Fibroblast of skin of abdomen (primary cell): ENCODE measurements at regions not wholly inside any gene's neighbourhood (a gene's known extent, or its start where the extent isn't known, plus 50 kb on each side); places are given as distances from the start of the nearest gene placed in this dataset.
"Not testable (repeated sequence)": the region's sequence is repeated elsewhere in the genome, so short reads cannot be mapped to it uniquely, and the experiment has no call there.

Experiments
- DNase-seq: peaks from one replicate; pipeline ENCODE4 v3.0.0-alpha.2; 2013

- no peak for DNase-seq
Measured at GRCh38 chr7:136324073-136324704, 347.0 kb upstream of the MTPN start.

DNA sequence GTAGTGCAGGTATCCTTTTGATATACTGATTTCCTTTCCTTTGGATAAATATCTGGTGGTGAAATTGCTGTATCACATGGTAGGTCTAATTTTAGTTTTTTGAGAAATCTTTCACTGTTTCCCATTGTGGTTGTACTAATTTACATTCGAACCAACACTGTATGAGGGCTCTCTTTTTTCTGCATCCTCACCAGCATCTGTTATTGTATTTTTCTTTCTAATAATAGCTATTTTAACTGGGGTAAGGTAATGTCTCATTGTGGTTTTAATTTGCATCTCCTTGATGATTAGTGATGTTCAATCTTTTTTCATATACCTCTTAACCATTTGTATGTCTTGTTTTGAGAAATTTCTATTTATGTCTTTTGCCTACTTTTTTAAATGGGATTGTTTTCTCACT lies 335.4 kb upstream of the MTPN start:
- no peak for DNase-seq

DNA sequence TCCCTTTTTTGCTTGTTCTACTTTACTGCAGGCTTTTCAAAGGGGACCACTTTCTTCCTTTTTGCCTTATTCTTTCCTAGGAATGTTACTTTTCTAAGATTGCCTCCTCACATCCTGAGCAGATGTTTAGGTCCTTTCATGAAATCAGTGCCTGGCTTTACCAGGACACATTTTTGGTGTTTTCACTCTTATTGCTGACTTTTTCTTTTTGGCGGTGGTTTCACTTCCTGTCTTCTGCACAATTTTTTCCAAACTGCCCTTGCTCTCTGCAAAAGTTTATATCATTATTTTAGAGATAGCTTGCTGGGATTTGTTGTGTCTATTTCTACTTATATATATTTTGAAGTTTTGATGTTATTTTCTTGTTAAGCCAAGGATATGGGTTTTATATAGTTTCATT lies 332.2 kb upstream of the MTPN start:
- no peak for DNase-seq

DNA sequence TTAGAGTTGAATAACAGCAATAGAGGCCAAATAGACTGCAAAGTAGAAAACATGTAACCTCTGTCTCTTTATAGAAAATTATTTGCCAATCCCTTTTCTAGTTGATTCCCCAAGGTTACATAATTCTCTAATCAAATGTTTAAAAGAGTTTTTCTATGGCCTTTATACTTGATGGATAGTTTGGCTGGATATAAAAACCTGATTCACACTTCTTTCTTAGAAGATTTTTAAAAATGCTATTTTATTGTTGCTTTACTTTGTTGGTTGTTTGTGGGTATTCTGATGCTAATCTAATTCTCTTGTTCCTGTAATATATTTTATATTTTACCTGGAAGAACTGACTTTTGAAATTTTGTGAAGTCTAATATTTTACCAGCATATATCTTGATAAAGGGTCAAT lies 331.1 kb upstream of the MTPN start:
- DNase-seq: no peak

- DNase-seq: peak; percentile 16
Measured at GRCh38 chr7:136303162-136303561, 326.0 kb upstream of the MTPN start.

DNA sequence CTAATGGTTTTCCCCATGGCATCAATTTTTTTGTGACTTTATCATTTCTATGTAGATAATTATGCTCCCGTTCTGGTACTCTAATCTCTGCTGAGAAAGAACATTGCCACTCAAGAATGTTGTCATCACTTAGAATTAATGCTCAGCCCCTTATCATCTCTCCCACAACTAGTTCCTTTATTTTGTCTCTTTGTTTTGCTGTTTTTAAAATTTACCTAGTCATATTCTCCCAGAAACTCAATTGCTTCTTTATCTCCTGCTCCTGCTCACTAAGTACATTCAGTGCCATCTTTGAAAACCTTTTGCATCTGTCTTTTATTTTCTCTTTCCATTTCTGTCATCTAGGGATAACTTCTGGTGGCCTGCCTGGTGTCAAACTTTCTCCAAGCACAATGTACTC lies 324.9 kb upstream of the MTPN start:
- DNase-seq: no peak

DNA sequence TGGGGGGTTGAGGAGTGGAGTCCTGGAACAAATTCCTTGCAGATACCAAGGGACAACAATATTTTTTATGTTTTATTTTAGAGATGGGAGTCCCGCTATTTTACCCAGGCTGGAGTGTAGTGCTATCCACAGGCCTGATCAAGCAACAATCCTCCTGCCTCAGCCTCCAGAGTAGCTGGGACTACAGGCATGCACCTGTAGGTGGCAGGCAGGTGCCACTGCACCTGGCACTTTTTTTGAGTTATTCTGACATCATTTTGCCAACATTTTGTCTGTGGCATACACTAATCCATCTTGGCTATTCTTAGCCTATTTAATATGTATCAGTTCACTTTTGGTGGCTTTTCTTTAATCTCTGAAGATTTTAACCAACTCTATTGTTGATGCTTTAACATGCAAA lies 317.8 kb upstream of the MTPN start:
- no peak for DNase-seq

DNA sequence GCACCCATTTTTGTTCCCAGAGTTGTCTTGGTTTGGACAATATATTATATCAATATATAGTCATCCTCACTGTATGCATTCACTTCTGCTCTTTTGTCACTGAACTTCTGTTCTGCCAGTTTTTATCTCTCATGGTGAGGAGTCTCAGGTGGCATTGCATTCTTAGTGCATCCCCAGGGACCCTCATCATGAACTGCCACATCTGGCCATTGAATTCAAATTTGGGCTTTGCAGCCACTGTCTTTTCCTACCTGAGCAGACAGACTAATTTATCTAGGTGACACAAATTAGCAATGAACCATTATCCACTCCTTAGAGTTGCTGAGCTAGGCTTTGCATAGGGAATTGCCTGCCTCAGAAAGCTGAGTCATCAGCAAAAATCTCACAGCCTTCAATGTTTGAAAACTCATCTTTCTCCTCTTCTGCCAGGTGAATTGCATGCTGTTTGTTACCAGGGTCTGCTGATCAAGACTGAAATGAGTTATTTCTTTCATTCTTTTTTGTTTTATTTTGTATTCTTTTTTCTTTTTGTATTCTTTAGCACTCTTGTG lies 316.8 kb upstream of the MTPN start:
- no peak for DNase-seq

DNA sequence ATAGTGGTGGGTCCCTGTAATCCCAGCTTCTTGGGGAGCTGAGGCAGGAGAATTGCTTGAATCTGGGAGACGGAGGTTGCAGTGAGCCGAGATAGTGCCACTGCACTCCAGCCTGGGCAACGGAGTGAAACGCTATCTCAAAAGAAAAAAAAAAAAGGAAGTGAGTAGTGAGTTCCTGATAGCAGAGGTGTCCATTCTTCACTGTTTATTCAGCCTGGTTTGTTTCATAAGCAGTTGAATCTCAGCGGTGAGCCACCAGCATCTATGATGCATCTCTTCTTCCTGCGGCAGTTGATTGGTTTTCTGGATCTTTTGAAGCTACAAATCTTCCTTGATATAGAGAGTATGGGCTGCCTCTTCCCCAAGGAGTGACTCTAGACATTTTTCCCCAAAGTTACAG lies 316.1 kb upstream of the MTPN start:
- DNase-seq: no peak

DNA sequence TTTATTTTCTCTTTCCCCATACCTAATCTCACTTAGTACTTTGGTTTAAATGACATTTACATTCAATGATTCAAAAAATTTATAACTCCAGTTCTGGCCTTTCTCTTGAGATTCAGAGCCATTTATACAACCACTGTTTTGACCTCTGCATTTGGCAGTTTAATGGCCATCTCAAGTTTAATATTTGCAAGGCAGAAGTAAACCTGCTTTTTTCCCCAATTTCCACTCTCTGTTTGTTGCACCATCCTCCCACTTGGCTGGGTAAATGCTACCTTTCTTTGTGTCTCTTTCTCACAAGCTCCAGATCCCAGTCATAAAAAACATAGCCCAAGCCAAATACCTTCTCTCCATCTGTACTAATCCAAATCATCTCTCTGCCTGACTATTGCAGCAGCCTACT lies 315.2 kb upstream of the MTPN start:
- DNase-seq: no peak

- DNase-seq: no peak
Measured at GRCh38 chr7:136290351-136290750, 313.2 kb upstream of the MTPN start.

DNA sequence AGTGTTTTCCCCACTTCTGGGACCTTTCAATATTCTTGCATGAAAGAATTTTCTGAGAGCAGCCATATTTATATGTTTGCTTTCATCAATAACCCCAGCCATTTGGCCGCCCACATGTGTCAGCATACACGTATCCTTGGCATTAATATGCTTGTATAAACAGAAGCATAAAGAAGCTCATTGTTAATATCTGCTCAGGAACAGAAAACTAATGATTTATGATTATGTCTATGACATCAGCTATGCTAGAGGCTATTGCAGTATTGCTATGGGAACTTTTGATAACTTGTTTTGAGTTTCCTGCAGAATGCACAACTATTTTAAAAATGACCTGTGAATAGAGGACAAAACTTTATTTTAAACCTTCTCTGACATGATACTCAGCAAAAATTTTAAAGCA lies 300.9 kb upstream of the MTPN start:
- no peak for DNase-seq

DNA sequence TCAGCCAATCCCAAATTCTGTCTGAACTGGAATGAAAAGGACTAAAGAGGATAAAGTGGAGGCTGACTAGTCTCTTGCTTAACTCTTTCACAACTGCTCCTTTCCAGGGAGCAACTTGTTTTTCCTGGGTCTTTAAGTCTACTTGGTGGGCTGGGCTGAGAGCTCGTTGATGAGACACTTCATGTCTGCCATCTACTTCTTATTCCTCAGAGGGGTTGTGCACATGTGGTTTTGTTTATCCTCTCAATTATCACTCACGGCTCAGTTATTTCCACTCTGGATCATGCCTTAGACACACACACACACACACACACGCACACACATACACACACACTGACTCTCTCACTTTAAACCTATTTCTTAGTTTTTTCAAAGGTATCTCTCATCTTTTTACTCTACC lies 298.6 kb upstream of the MTPN start:
- peak; percentile 45 for DNase-seq

DNA sequence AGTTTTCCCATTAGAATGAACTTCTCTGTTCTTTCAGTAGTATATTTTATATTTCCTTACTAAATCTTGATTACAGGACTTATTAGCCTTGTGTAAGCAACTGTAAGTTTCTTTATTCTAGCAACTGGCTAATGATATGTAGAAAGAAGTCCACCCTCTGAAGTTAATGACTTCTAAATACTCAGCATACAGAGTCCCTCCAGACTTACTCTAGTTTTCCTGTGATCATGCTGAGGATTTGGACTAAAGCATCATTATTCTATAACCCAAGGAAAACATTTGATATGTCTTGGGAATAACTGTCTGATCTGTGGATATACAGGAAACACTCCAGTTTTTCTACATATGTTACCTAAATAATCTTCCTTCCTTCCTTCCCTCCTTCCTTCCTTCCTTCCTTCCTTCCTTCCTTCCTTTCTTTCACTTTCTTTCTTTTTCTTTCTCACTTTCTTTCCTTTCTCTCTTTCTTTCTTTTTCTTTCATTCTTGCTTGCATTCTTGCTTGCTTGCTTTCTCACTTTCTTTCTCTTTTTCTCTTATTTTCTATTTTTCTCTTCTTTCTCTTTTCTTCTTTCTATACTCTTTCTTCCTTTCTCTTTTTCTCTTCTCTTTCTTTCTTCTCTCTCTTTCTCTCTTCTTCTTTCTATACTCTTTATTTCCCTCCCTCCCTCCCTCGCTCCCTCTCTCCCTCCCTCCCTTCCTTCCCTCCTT lies 297.6 kb upstream of the MTPN start:
- DNase-seq: no peak

DNA sequence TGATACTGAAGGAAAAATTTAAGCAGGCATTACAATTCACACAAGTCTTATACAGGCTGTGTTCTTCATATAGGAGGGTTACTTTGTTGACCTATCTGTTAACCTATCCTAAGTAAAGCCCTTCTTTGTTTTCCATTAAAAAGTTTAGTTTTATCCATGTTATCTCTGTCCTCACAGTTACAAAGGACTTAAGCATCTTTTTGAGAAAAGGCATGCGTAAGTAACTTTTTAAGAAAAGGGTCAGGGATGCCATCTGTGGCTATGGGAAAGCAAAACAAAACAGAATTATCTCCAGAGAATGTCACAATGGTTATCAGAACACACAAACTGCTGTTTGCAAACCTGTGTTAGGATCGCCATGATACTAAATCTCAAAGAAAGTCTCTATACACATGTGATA lies 295.8 kb upstream of the MTPN start:
- no peak for DNase-seq

DNA sequence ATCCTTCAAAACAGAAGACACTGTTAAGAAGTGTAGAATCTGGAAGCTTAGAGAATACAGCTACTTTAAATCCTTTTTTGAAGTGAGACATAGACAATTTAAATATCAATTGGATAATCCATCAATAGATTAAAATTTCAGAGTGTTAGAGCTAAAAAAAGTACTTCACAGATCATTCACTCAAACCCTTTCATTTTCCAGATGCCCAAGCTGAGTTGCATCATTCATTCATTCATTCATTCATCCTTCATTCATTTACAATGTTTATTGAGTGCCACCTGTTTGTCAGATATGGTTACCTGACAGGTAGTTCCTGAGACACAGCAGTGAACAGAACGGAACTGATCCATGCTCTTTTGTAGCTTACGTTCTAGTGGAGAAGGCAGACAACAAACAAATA lies 290.7 kb upstream of the MTPN start:
- DNase-seq: no peak

DNA sequence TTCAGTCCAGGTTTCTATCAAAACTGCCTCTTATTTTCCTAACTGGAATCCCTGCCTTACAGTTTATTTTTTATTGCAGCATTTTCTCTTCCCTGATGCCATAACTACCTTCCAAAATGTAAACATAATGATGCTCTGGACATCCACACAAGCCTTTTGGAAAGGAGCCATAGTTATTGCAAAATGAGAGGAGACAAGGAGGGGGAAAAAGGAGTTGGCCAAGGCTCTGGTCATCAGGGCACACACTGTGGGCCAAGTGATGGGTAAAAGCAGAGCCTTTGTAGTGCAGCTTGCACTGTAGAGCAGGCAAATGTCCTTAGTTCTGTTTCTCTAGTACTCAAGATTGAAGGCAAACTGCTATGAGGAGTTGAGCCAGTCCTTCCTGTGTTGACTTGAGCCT lies 289.3 kb upstream of the MTPN start:
- DNase-seq: no peak

DNA sequence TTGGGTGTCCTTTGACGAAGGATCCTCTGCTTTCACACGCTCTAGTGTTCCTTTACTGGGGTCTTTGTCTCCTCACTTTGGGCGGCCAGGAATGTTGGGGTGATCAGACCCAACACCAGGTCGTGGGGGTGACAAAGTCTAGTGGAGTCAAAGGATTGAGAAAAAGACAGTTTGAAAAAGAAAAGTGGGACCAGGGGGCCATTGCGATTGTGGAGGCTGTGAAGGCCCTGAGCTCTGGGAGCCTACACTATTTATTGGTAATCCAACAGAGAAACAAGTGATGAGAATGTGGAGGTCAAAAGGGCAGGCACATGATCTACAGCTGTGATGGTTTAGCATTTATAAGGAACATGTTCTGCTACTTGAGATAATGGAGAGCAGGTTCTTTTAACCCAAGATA lies 287.1 kb upstream of the MTPN start:
- not testable (repeated sequence) for DNase-seq

GRCh38 chr7:136263112-136263860 lies 286.1 kb upstream of the MTPN start:
- not testable (repeated sequence) for DNase-seq

DNA sequence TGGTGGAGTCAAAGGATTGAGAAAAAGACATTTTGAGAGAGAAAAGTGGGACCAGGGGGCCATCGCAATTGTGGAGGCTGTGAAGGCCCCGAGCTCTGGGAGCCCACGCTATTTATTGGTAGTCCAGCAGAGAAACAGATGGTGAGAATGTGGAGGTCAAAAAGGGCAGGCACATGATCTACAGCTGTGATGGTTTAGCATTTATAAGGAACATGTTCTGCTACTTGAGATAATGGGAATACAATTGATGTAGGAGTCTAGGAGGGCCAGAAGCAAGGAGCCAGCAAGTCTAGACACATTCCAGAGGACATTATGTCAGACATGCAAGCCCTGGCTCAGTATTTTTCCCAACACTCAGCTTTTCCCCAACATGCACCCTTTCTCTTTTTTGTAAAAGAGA lies 283.4 kb upstream of the MTPN start:
- not testable (repeated sequence) for DNase-seq

DNA sequence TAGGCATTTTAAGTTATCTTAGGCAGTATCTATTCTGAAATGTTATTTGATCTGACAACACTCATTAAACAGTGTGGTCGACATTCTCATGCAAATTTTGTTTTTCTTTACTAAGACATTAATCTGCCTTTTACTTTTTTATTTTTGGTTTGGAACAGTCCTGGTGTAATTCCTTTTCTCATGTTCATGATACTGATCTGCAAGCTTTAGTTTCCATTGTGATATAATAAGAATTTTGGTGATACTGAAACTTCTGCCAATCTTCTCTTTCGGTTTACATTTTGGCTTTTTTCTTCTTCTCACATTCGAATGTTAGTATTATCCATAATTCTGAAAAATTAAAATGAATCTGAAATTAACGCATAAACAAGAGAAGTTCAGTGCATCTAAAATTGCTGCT lies 281.9 kb upstream of the MTPN start:
- DNase-seq: no peak

DNA sequence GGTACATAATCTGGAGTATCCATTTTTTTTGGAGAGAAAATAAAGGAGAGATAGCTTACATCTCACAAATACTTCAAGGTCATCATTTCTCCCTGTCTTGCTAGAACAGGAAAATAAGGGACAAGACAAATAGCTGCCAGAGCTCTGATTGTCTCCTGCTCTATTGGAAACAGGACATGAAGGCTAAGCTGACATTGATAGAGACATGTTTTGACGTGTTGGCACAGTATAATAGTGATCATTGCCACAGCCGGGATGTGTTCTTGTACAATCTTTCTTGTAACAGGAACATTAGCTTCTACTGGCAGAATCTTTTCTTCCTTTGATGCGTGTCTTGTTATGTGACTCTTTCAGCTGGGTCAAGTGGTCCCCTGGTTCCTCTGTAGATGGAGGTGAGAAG lies 279.3 kb upstream of the MTPN start:
- no peak for DNase-seq

GRCh38 chr7:136254148-136254547 lies 277.0 kb upstream of the MTPN start:
- no peak for DNase-seq

DNA sequence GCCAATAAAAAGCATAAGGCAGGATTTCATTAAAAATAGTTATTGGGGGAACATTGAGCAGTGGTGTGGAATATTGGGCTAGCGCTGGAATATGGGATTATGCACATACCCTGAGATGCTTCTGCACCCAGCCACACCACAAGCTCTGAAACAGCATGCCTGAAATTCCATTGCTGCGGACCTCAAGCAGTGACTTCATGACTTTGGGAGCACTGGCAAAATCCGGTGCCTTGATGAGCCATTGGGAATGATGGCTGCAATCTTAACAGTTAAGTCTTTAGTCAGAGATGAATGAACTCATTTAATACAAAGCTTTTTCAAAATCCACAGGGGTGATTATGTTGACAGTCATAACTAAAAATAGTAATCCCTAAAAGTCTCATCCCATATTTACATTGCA lies 274.7 kb upstream of the MTPN start:
- DNase-seq: peak; percentile 20
